ENCODE measurements at regions not wholly inside any gene's neighbourhood (a gene's known extent, or its start where the extent isn't known, plus 50 kb on each side); places are given as distances from the start of the nearest gene placed in this dataset.

GRCh38 chr3:4067893-4068292, 235.3 kb upstream of the SETMAR start:
- FAIRE-seq (no peak), DNase-seq (ENCODE audit: low read depth, low spot score) (no peak)
- BruUV-seq (replicated peaks), result no TSS peak
- Histone ChIP-seq H3K36me3 (ENCODE audit: control insufficient read depth in 2 of 2, extremely low read depth in 1 of 2, insufficient read depth in 2 of 2, low read length in 2 of 2) (no peaks in the 10 kb centered on the region), H3K4me2 (ENCODE audit: insufficient read depth, low read length) (no peak overlapping the region), H3K4me3 (replicated peaks in 1 of 3; ENCODE audit: insufficient read depth in 1 of 3, low read depth in 1 of 3, low read length in 3 of 3) (no peak overlapping the region), H3K27me3 (ENCODE audit: control insufficient read depth in 2 of 2, insufficient read depth in 2 of 2, low read length in 2 of 2) (no peaks in the 10 kb centered on the region), H3K27ac (ENCODE audit: insufficient read depth, low read depth, low read length) (no peak overlapping the region), H4K20me1 (replicated peaks; ENCODE audit: control insufficient read depth, extremely low read depth, insufficient read depth, low read length) (no peaks in the 10 kb centered on the region), H3K9me1 (replicated peaks; ENCODE audit: control insufficient read depth, extremely low read depth, insufficient read depth, low read length) (no peaks in the 10 kb centered on the region), H3K4me1 (ENCODE audit: control insufficient read depth, extremely low read depth, insufficient read depth, low read length) (no peaks in the 10 kb centered on the region), H3K79me2 (ENCODE audit: control insufficient read depth, insufficient read depth, low read length) (no peaks in the 10 kb centered on the region), H3K9ac (replicated peaks; ENCODE audit: extremely low read depth, insufficient read depth, low read length) (no peak overlapping the region), H3K9me3 (replicated peaks; ENCODE audit: control insufficient read depth, insufficient read depth, low read length) (peaks cover 4% of the 10 kb centered on the region), H2AFZ (ENCODE audit: low read depth, low read length) (no peak overlapping the region)
- CTCF ChIA-PET, result no interaction called here
- intact Hi-C loops (cut with micrococcal nuclease) (no loop called here), dilution Hi-C loops (cut with MboI; ENCODE audit: extremely low pct_ligation_motif_present, low sequenced_read_pairs) (no loop called here)
- POLR2A ChIA-PET, result no interaction called here
- no peak for TF ChIP-seq EZH2 (IDR thresholded peaks at IDR 0.05; ENCODE audit: borderline replicate concordance, low read depth, low read length, severe bottlenecking)
- TF ChIP-seq POLR2AphosphoS5 (IDR thresholded peaks at IDR 0.05; ENCODE audit: insufficient read depth, low read depth, low read length), result no peak
- TF ChIP-seq MYC (IDR thresholded peaks at IDR 0.05; ENCODE audit: low read depth, low read length), result no peak
- TF ChIP-seq POLR2A (IDR thresholded peaks at IDR 0.05; ENCODE audit: low read depth, low read length), result no peak
- no peak for TF ChIP-seq CTCF (IDR thresholded peaks at IDR 0.05; ENCODE audit: extremely low read depth in 1 of 2, insufficient read depth in 1 of 2, low read depth in 1 of 2, low read length in 2 of 2)
- no peak for TF ChIP-seq MAX (IDR thresholded peaks at IDR 0.05; ENCODE audit: insufficient read depth, insufficient read length)
- no peak for TF ChIP-seq FOS (IDR thresholded peaks at IDR 0.05; ENCODE audit: borderline replicate concordance, insufficient read depth, low read length)
- TF ChIP-seq GATA2 (IDR thresholded peaks at IDR 0.05; ENCODE audit: insufficient read depth, insufficient read length, low read depth, low read length), result no peak
- TF ChIP-seq JUN (IDR thresholded peaks at IDR 0.05; ENCODE audit: borderline replicate concordance, insufficient read depth, insufficient read length, low read depth), result no peak
